Activated T-helper 9 cell treated with anti-CD3 and anti-CD28 coated beads, Interleukin-2, amount 50 U/mL, for 16 hours (primary cell): ENCODE measurements at regions not wholly inside any gene's neighbourhood (a gene's known extent, or its start where the extent isn't known, plus 50 kb on each side); places are given as distances from the start of the nearest gene placed in this dataset.
"Not testable (repeated sequence)": the region's sequence is repeated elsewhere in the genome, so short reads cannot be mapped to it uniquely, and the experiment has no call there.

Experiments
- DNase-seq: peaks from one replicate; pipeline ENCODE4 v3.0.0-alpha.2; 2020; ENCODE audit warnings: low read depth

GRCh38 chr13:104625201-104625600 lies 1559.0 kb upstream of the SLC10A2 start:
- DNase-seq: no peak

- DNase-seq: no peak
Measured at GRCh38 chr13:104616990-104617389, 1550.8 kb upstream of the SLC10A2 start.

DNA sequence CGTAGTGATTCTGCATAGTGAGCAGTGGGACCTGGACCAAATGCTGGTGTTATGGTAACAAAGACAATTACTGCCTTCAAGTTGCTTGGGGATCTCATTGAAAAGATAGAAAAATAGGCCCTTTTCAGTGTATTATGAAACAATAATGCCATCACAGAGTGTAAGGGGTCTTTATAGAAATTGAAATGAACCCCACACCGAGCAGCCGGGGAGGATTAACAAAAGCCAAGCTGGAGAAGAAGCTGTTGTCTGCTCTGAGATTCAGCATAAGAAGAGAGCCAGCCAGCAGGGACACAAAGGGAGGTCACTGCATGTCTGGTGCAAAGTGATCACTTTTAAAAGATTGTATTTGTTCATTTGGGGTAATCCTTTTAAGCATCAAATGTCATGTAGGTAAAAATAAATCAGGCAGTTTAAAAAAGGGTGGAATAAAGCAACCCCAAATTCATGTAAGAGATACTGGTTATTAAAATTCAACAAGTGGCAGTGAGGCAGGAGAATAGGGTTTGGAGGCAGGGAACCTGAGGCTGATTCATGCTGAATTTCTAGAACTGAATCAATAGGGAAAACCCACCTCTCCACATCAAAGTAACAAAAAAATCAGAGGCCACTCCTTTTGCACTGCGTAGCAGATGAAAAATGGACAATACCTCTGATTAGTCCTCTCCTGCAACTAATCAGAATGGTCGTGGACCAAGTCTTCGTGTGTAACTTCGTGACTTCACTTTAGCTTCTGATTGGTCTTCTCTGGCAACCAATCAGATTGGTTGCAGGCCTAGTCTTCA lies 1548.3 kb upstream of the SLC10A2 start:
- no peak for DNase-seq

DNA sequence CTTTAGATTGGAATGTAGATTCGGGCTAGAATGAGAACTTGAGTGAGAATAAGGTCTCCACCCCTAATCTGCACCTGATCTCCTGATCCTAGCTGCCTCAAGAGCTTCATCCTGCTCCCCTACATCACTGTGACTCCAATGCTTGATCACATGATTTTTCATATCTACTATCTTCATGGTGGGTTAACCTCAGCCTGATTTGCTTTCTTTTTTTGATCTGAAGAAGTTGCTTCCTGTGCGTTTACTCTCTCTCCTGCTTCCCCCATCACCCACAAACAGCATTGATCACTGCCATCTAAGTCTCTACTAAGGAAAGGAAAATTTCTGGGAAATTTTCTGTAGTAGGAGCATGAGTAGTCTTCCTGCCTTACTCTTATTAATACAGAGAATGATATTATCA lies 1542.1 kb upstream of the SLC10A2 start:
- DNase-seq: no peak

DNA sequence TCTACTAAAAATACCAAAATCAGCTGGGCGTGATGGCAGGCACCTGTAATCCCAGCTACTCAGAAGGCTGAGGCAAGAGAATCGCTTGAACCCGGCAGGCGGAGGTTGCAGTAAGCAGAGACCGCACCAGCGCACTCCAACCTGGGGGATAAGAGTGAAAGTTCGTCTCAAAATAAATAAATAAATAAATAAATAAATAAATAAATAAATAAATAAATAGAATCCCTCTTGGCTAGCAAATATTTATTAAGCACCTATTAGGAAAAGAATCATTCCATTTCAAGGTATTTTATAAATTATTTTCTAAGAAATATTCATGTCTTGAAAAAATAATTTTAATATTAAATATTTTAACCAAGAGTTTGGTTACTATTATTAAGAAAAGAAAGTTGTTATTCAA lies 1539.2 kb upstream of the SLC10A2 start:
- DNase-seq: not testable (repeated sequence)

DNA sequence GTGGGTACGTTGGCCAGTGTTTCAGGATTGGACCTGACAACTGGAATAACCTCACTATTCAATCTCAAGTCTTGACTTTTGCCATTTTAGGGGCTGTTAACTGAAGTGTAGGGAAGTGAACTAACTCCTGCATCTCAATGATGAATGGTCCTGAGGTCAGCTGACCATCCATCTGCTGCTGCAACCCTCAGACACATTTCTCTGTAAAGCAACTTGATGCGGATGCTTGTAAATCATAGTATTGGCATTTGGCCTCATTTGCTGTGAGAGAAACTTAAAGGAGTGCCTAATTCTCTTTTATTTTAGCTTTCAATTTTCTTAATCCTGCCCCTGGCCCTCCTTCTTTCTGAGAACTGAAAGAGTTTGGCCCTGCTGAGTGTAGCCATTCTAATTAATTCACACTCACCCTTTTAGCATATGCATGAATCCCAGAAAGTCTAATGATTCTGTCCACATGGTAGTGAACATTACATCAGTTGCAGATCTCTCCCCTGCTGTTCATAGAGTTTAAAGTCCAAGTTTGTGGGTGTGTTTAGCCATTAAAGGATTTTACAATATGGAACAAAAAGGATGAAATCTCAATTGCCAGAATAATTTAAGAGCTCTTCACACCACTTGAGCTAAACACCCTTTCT lies 1531.4 kb upstream of the SLC10A2 start:
- DNase-seq: no peak

DNA sequence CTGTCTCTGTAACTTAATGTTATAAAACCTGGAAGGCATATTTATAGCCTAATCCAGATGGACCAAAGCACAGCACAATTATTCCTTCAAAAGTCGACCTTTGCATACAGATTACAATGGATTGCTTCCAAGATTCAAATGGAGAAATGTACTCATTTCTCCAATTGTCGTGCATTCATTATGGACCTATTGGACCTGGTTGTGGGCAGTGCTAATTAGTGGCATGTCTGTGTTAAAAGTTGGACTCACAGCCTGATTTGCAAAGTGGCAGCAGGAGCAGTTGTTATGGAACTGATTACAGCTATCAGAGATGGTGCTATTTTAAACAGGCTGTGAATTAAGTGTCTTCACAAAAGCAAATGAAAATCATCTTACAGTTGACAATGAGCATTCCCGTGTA lies 1529.3 kb upstream of the SLC10A2 start:
- no peak for DNase-seq

DNA sequence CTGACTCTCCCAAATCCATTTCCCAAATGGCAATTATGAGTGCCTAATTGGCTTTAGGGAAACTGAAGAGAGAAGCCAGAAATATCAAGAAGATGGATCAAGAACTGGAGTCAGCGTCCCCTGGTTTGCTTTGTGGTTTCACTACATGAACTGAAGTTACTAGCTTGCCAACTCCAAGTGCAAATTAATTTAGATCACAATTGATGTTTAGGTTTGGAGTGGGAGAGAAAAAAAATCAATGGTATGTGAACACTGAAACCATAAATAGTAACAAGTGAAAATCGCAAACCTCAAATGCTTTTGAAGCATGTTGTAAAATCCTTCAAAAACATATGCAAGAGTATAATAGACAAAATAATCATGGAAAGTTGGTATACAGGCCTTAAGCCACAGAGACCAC lies 1528.6 kb upstream of the SLC10A2 start:
- no peak for DNase-seq

- DNase-seq: no peak
Measured at GRCh38 chr13:104593693-104594092, 1527.5 kb upstream of the SLC10A2 start.

DNA sequence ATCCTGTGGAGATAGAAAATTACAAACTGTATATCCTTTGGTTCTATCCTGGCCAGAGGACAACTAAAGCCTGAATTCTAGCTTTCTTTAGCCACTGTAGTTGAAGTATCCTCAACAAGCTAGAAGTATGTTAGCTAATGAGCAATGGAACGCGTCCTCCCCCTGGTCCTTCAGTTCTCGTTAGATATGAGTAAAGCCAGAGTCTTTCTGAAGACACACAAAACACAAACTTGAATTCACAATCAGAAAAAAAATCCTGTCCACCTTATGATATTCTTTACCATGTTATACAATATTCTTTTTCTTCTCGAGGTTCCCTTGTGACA lies 1527.0 kb upstream of the SLC10A2 start:
- DNase-seq: no peak

- DNase-seq: no peak
Measured at GRCh38 chr13:104592545-104593250, 1526.5 kb upstream of the SLC10A2 start.

DNA sequence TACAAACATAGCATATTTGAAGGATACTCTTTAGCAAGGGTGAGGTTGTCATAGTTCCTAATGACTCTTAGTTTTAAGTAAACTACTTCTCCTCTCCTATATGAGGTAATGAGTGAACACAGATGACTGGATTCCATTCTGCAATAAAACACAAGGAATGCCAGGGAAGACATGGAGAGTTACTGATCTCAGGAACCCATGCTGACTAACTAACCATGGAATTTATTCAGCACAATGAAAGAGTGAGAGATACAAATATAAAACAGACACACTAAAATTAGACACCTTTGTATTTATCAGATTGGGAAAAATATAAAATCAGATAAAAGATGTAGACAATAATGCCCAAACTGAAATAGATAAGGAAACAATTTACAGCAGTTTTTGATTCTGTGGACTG lies 1525.9 kb upstream of the SLC10A2 start:
- no peak for DNase-seq

DNA sequence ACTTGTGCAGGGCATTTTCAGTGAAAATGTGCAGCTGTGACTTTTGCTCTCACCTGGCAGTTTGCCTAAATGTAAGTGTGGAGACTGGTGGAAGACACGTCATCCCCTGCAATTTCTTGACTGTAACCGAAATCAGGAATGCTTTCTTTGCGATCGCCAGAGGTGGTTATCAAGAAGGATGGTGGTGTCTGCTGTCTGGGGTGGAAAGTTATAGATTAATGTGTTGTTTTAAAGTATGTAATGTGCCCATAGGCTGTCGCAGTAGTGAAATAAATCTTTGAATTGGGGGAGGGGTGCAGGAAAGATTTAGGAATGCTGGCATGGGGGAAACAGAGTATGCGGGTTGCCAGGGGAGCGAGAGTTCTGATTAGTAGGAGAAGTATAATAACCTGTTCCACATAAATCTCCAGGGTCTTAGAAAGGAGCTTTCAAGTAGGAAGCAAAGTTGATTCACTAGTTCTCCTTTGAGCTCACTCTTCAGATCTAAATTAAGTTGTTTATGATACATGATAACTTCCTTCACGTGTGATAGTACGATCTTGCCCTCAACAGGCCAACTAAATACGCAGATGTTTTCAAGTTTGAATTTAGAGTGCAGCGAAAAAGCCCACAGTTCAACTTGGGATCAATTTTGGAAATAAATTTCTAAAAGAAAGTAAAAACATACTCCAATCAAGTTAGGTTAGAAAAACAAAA lies 1520.0 kb upstream of the SLC10A2 start:
- DNase-seq: no peak

DNA sequence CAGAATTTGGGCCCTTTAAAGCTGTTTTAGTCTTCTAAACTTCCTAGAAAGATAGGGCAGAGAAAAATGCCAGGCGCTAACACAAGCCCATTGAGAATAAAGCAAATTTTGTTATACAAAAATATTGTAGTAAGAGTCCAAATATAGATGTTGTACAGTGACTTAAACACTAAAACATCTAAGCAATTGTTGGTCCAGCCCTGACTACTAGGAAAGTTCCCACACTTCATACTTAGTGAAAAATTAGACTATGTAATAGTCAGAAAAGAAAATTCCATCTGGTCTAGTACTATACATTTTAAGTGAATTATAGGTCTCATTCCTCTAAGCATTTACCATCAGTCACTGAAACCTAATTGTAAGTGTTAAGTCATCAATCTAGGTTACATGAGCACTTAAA lies 1518.3 kb upstream of the SLC10A2 start:
- DNase-seq: no peak

- DNase-seq: no peak
Measured at GRCh38 chr13:104580931-104581330, 1514.7 kb upstream of the SLC10A2 start.

DNA sequence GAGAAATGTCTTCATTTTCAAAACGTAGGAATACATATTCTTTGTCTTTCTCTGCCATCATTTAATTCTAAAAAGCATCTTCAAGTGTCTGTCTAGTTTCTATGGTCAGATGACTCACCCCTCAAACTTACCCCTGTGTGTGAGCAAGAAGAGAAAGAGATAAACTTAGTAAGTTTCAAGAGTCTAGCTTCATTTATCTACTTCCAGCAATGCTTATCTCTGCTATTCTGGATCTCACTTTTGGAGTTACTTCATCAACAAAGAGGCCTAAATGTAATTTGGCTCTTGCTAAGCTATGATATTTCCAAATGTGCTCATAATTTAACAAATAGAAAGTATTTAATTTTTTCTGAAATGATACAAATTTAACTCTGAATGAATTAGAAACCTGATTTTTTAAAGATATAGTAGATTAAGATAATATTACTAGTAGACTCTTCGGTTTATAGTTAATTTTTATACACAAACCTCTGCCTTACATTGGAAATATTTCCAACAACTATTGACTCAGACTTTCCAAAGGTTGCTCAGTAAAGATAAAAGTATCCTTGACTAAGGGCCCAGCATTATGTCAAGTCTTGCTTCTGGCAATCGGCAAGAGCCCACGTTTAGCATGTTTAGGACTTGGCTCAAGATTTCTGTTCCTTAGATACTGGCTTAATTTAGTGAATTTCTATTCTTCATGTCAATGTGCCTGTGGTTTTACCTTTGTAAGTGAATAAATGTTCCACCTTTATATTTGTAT lies 1511.0 kb upstream of the SLC10A2 start:
- no peak for DNase-seq

DNA sequence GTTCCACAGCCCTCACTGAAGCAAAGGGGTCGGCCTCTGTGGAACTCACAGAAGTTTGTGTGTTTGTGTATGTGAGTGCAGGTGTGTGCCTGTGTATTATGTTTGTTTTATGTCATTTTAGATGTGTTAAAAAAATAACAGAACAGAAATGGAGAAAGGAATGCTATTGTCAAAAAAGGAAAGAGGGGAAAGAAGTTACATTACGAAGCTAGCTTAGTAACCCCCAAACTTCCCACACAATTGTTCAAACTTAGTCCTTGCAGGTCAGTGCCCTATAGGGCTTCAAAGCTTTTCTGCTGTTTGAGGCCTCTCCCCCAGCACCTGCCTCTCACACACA lies 1505.6 kb upstream of the SLC10A2 start:
- no peak for DNase-seq

- DNase-seq: no peak
Measured at GRCh38 chr13:104571161-104571892, 1505.1 kb upstream of the SLC10A2 start.

DNA sequence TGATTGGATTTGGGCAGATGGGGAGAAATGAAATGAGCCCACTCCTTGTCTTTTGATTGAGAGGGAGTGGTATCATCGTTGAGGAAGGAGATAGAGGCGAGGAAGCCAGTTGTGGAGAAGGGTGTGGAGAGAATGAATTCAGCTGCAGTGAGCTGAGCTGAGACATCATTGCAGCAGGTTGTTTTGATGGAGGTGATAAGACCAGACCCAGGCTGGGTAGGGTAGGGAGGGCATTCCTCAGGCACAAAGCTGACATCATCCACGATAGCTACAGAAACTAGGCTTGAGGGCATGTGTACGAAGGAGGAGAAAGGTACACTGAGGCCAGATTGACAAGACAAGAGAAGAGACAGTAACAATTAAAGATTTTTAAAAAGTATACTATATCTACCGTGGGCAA lies 1500.9 kb upstream of the SLC10A2 start:
- DNase-seq: no peak

DNA sequence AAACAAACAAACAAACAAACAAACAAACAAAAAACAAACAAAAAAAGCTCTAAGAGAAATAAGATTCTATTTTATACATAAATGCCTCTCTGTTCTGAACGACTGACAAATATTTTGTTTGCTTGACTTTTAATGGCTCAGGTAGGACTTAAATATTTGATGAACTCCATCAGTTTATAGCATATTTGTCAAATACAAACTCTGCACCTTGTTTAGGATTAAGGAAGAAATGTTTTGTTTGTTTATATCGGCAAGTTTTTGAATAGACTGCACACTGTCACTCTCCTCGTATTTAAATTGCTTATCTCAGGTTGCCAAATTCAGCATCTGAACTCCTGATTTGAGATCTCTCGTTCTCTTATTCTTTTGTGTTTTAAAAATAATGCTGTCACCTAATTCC lies 1499.7 kb upstream of the SLC10A2 start:
- DNase-seq: no peak

GRCh38 chr13:104553896-104554295 lies 1487.7 kb upstream of the SLC10A2 start:
- DNase-seq: no peak

DNA sequence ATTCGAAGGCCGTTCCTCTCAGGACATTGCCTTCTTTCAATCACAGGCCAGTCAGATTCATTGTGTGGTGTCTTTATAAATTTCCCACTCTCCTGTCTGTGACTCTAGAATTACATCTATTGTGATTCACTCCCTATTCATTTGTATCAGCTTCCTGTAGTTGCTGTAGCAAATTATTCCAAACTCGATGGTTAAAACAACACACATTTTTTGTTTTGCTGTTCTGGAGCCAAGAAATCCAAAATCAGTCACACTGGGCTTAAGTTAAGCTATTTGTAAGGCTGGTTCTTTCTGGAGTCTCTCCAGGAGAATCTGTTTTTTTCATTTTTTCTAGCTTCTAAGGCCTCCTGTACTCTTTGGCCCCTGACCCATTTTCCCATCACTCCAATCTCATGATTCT lies 1487.0 kb upstream of the SLC10A2 start:
- no peak for DNase-seq
